D721Med (cell line): ENCODE measurements at regions not wholly inside any gene's neighbourhood (a gene's known extent, or its start where the extent isn't known, plus 50 kb on each side); places are given as distances from the start of the nearest gene placed in this dataset.

Experiments used
- DNase-seq: peaks from one replicate; pipeline ENCODE4 v3.0.0; 2011; ENCODE audit warnings: low spot score; ENCODE audit not compliant: insufficient read length
- FAIRE-seq: peaks from 2 replicates; lab custom pipeline; 2011; peaks lifted over from hg19 to GRCh38; lab: Jason Lieb, UNC
- TF ChIP-seq, protein P1 (sequence below): IDR thresholded peaks from 2 replicates; pipeline ENCODE4 v1.5.1; 2012; ENCODE audit warnings: mild to moderate bottlenecking, control low read depth; ENCODE audit not compliant: insufficient read depth; ENCODE audit errors: missing control alignments

DNA sequence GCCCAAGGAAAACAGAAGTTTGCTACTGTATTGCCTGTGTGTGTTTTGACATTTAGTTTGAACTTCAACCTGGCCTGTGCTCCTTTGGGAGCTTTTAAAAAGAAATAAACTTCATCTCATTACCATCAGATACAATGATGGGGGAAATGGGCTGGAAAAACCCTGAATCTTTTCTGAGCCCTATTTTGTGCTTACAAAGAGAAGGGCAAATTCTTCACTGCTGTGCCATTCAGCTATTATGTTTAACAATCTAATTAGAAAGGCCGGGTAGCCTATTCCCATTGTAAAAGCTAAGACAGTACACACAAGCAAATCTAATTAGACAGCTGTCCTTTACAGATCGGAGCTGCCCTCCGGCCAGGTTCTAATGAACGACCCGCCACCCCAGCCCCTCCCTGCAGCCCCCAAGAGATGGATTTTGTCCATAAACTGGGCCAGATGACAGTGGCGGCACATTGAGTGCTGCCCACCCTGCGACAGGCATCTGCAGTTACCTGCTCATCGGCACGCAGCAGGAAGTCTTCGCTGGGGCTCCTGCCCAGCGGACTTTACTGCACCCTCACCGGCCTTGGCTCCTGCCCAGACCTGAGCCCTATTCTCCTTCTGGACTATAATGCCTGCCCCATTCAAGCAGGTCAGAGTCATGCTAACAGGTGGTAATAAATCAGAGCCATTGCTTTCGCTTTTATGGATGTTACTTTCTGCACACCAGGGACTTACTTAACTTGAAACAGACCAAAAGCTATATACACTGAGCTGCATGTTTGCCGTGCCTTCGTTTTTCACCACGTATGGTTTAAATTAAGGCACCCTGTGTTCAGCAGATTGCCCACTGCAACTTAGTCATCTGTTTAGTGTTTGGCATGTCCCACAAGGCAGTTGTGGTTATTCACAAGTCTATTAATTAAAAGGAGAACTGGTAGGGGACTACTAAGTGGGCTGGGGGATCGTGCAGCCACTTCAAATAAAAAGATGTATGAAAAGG lies 549.6 kb downstream of the FGF9 start:
- FAIRE-seq (no peak), DNase-seq (no peak)
- TF ChIP-seq, protein P1, sequence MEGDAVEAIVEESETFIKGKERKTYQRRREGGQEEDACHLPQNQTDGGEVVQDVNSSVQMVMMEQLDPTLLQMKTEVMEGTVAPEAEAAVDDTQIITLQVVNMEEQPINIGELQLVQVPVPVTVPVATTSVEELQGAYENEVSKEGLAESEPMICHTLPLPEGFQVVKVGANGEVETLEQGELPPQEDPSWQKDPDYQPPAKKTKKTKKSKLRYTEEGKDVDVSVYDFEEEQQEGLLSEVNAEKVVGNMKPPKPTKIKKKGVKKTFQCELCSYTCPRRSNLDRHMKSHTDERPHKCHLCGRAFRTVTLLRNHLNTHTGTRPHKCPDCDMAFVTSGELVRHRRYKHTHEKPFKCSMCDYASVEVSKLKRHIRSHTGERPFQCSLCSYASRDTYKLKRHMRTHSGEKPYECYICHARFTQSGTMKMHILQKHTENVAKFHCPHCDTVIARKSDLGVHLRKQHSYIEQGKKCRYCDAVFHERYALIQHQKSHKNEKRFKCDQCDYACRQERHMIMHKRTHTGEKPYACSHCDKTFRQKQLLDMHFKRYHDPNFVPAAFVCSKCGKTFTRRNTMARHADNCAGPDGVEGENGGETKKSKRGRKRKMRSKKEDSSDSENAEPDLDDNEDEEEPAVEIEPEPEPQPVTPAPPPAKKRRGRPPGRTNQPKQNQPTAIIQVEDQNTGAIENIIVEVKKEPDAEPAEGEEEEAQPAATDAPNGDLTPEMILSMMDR: no peak

DNA sequence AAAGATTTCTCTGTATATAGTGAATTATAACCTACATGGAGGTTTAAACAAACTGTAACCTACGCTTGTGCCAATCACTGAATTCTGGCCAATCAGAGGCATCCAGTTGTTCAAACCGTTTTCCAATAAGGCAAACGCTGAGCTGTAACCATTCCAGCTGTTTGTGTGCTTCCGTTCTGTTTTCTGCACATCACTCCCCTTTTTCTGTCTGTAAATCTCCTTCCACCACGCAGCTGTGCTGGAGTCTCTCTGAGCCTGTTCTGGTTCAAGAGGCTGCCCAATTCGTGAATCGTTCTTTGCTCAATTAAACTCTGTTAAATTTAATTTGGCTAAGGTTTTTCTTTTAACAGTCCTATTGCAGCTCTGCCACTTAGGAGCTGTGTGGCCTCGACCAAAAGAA lies 552.5 kb downstream of the FGF9 start:
- FAIRE-seq: no peak
- TF ChIP-seq, protein P1: no peak
- DNase-seq: no peak

DNA sequence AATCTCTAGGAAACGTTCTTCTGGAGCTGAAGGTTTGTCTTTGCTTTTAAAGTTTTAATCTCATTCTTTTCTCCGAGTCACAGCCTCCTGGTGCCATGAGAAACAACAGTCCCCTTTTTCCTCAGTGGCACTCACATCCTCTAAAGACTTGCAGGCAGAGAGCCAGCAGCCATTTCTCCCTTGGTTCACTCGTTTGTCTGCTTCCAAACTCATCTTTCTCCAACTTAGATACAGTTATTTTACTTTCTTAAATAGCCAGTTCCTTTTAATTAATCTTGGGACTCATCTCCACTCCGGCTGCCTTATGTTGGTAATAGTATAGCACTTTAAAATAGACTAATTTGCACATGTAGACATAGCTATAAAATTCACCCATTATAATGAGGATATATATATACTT lies 555.2 kb downstream of the FGF9 start:
- FAIRE-seq (no peak), DNase-seq (no peak)
- TF ChIP-seq, protein P1: no peak

DNA sequence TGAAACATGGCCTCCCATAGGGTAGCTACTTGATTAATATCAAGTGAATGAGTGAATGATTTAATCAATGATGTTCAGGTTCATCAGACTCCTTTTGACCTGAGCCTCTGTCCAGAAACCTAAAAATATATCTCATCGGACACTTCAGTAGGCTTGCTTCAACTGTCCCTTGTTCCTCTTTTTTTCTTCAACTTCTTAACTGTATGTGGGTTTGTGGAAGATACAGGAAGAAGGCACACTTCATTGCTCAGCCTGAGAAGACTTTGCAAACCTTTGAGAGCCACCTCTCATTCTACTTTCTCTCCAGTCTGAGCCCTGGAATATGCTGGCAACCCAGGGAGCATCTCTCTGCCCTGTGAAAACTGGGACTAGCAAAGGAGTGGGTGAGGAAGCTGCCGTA lies 557.0 kb downstream of the FGF9 start:
- TF ChIP-seq, protein P1: no peak
- no peak for FAIRE-seq
- no peak for DNase-seq

DNA sequence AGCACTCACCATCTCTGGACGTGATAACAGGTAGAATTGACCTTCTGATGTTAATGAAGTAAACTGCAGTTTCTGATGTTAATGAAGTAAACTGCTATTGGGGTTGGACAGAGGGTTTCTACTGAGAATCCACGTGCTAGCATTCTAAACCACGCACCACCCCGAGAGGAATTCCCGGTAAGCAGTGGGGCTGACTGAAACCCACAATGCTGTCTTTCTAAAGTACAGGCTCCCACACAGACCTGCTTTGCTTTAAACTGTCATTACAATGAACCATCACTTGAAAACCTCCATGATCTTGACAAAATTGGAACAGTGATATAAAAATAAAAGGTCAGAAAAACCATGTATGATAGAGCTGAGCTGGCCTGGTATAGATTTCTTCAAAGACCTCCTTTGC lies 559.0 kb downstream of the FGF9 start:
- DNase-seq: no peak
- FAIRE-seq: no peak
- TF ChIP-seq, protein P1: no peak

DNA sequence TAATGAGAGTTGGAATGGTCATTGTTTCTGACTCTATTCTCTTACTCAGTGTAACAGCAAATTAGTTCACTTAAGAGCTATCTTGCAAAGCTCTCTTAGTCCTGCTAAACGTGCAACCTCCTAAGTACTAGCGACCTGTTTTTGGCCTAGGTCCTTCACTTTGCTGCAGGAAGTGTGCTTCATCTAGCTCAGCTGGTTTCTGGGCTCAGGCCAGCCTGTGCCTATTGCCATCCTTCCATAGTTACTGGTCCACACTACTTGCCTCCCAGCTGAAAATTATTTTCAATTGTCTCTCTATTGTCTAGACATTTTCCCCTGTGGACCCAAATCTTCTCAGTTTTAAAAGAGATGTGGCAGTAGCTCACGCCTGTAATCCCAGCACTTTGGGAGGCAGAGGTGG lies 561.3 kb downstream of the FGF9 start:
- DNase-seq (no peak), FAIRE-seq (no peak)
- TF ChIP-seq, protein P1: no peak
